K562 (cell line): ENCODE measurements at regions not wholly inside any gene's neighbourhood (a gene's known extent, or its start where the extent isn't known, plus 50 kb on each side); places are given as distances from the start of the nearest gene placed in this dataset.

ENCODE experiments used
- ATAC-seq: fragments of 200-7000 bp; cut with Tn5 transposase; 3 replicates; pipeline ENCODE4 v1.9.1; 2020; ENCODE audit warnings: moderate library complexity
- BruUV-seq: library from RNA; stranded (reverse); fragments of 400-500 nt; replicated peaks from 2 replicates; lab custom pipeline; 2021; lab: Mats Ljungman, UMichigan
- CTCF ChIA-PET: fragments of 300-600 bp; formaldehyde crosslinking; extraction: SDS; loops from one replicate; lab custom pipeline; 2021; ENCODE audit warnings: low intra/inter-chr PET ratio; lab: Yijun Ruan, JAX
- POLR2A ChIA-PET: fragments of 300-600, 350-650 bp; sonication (Branson Sonifier 250); formaldehyde crosslinking; extraction: SDS; loops from one replicate; lab custom pipeline; 2021; ENCODE audit warnings: antibody characterized with exemption, inconsistent platforms; lab: Yijun Ruan, JAX
- DNase-seq, 4 experiments: peaks; one replicate each; pipeline versions ENCODE4 v3.0.0 to v3.0.0-alpha.2; 2011 to 2018; ENCODE audit warnings: low spot score in 3 of 4, mixed read lengths in 3 of 4; ENCODE audit errors: extremely low read depth in 1 of 4
- FAIRE-seq: peaks from 2 replicates; lab custom pipeline; 2011; peaks lifted over from hg19 to GRCh38; lab: Jason Lieb, UNC
- H2AFZ ChIP-seq: 2 replicates; pipeline ENCODE4 v1.6.0; 2011; ENCODE audit warnings: low read depth, low read length, control low read depth, inconsistent platforms
- H3K27ac ChIP-seq: fragments of 200-600 bp; 3 replicates; pipeline ENCODE4 v1.8.0; 2011; ENCODE audit warnings: low read depth, mild to moderate bottlenecking, control low read depth, inconsistent platforms, low read length, moderate library complexity, mixed read lengths; ENCODE audit errors: extremely low read depth
- H3K27me3 ChIP-seq, 2 experiments: fragments of 300-600 bp in 1 of 2; 2 replicates in 1 of 2; 3 replicates in 1 of 2; pipeline versions ENCODE4 v1.6.0 to v1.8.0; 2011; ENCODE audit warnings: inconsistent platforms in 2 of 2, low read length in 2 of 2, mild to moderate bottlenecking in 1 of 2, mixed read lengths in 1 of 2, moderate library complexity in 1 of 2; ENCODE audit not compliant: control insufficient read depth in 2 of 2, insufficient read depth in 2 of 2
- H3K36me3 ChIP-seq: fragments of 300-600 bp; 3 replicates; pipeline ENCODE4 v1.8.0; 2011; ENCODE audit warnings: mild to moderate bottlenecking, low read length, inconsistent platforms; ENCODE audit not compliant: control insufficient read depth, insufficient read depth
- H3K4me1 ChIP-seq, 2 experiments: fragments of 200-600 bp in 1 of 2; replicated peaks in 1 of 2; 2 replicates in 1 of 2; 3 replicates in 1 of 2; pipeline versions ENCODE4 v1.5.1 to v1.8.0; 2011; ENCODE audit warnings: inconsistent platforms in 2 of 2, low read length in 2 of 2, mild to moderate bottlenecking in 1 of 2, mixed read lengths in 1 of 2, moderate library complexity in 1 of 2; ENCODE audit not compliant: control insufficient read depth in 2 of 2, insufficient read depth in 2 of 2
- H3K4me2 ChIP-seq: 2 replicates; pipeline ENCODE4 v1.6.1; 2011; ENCODE audit warnings: low read length, control low read depth, inconsistent platforms, mixed read lengths; ENCODE audit not compliant: insufficient read depth
- H3K4me3 ChIP-seq: fragments of 200-600 bp; sonication (generic), shearing (Covaris generic); 2 replicates; pipeline ENCODE4 v1.5.1; 2016; ENCODE audit warnings: control low read depth, inconsistent platforms
- H3K79me2 ChIP-seq: fragments of 200-600 bp; 3 replicates; pipeline ENCODE4 v1.8.0; 2011; ENCODE audit warnings: low read length, inconsistent platforms; ENCODE audit not compliant: control insufficient read depth, insufficient read depth
- H3K9ac ChIP-seq, 2 experiments: 2 replicates each; pipeline versions ENCODE4 v1.6.0 to v1.6.1; 2011; ENCODE audit warnings: low read depth in 2 of 2, low read length in 2 of 2, control low read depth in 1 of 2, inconsistent platforms in 1 of 2, mild to moderate bottlenecking in 1 of 2, mixed read lengths in 1 of 2; ENCODE audit not compliant: insufficient read depth in 1 of 2
- H3K9me1 ChIP-seq: one replicate; pipeline ENCODE4 v1.6.0; 2011; ENCODE audit warnings: inconsistent platforms, mild to moderate bottlenecking, low read length, moderate library complexity; ENCODE audit not compliant: control insufficient read depth, insufficient read depth
- H3K9me3 ChIP-seq: replicated peaks from 2 replicates; pipeline ENCODE4 v1.5.1; 2011; ENCODE audit warnings: low read depth, low read length, inconsistent platforms; ENCODE audit not compliant: control insufficient read depth, insufficient read depth
- H4K20me1 ChIP-seq: replicated peaks from 2 replicates; pipeline ENCODE4 v1.6.1; 2011; ENCODE audit warnings: low read length, inconsistent platforms, mixed read lengths; ENCODE audit not compliant: control insufficient read depth, insufficient read depth
- BRF1 ChIP-seq: IDR thresholded peaks from 3 replicates; pipeline ENCODE4 v1.6.1; 2011; ENCODE audit warnings: borderline replicate concordance, mild to moderate bottlenecking; ENCODE audit not compliant: insufficient read length; ENCODE audit errors: extremely low read depth
- GATAD2B ChIP-seq: fragments of 450-650 bp; IDR thresholded peaks from 2 replicates; pipeline ENCODE4 v1.6.1; 2017; ENCODE audit warnings: mild to moderate bottlenecking, borderline replicate concordance
- HDAC3 ChIP-seq: fragments of 450-650 bp; IDR thresholded peaks from 2 replicates; pipeline ENCODE4 v1.6.1; 2018; ENCODE audit warnings: borderline replicate concordance, mild to moderate bottlenecking, moderate library complexity; ENCODE audit not compliant: partially characterized antibody
- HMG20A ChIP-seq: fragments of 450-650 bp; formaldehyde crosslinking; conservative IDR thresholded peaks from 2 replicates; pipeline ENCODE4 v1.4.0; 2020; ENCODE audit warnings: mild to moderate bottlenecking, mixed read lengths
- PTRF ChIP-seq: fragments of 450-650 bp; IDR thresholded peaks from 2 replicates; pipeline ENCODE4 v1.6.1; 2016; ENCODE audit warnings: mild to moderate bottlenecking, missing genetic modification characterization, missing compliant biosample characterization
- RBFOX2 ChIP-seq: fragments of 200-400 bp; formaldehyde crosslinking; IDR thresholded peaks from 2 replicates; pipeline ENCODE4 v1.6.1; 2017; ENCODE audit warnings: low read depth, mild to moderate bottlenecking, low read length, moderate library complexity
- TAF1 ChIP-seq: IDR thresholded peaks from 2 replicates; pipeline ENCODE4 v1.6.1; 2011; ENCODE audit warnings: mild to moderate bottlenecking, low read length, moderate library complexity; ENCODE audit not compliant: insufficient read depth, control insufficient read depth, severe bottlenecking; ENCODE audit errors: extremely low read depth
- TCFL5 ChIP-seq: fragments of 250-450 bp; sonication (Bioruptor Pico); conservative IDR thresholded peaks from 2 replicates; pipeline ENCODE4 v1.6.1; 2021; ENCODE audit warnings: mild to moderate bottlenecking, moderate library complexity, matching md5 sums
- TRIM25 ChIP-seq: fragments of 450-650 bp; IDR thresholded peaks from 2 replicates; pipeline ENCODE4 v1.7.0; 2016; ENCODE audit warnings: borderline replicate concordance
- ZNF133 ChIP-seq: fragments of 250-450 bp; sonication (Bioruptor Pico); IDR thresholded peaks from 2 replicates; pipeline ENCODE4 v1.4.0; 2020; ENCODE audit warnings: mild to moderate bottlenecking
- ZNF282 ChIP-seq: sonication (generic); formaldehyde crosslinking; IDR thresholded peaks from 2 replicates; pipeline ENCODE4 v1.8.1; 2023; ENCODE audit warnings: missing genetic modification reagents
- ZNF431 ChIP-seq: sonication (generic); formaldehyde crosslinking; IDR thresholded peaks from 2 replicates; pipeline ENCODE4 v1.8.0; 2022; ENCODE audit warnings: mild to moderate bottlenecking, missing genetic modification reagents
- ZNF696 ChIP-seq: fragments of 250-450 bp; sonication (Bioruptor Pico); conservative IDR thresholded peaks from 2 replicates; pipeline ENCODE4 v1.4.0; 2020; ENCODE audit warnings: mild to moderate bottlenecking, moderate library complexity
- WGBS: fragments of 100-300 bp; shearing (Covaris generic); methylation state at CpG from one replicate; pipeline ENCODE4 v1.1.6; 2016; ENCODE audit warnings: low coverage, mixed read lengths; ENCODE audit not compliant: insufficient coverage; ENCODE audit errors: missing lambda C conversion rate; 5-methylcytosine and 5-hydroxymethylcytosine counted together
- in situ Hi-C: fragments of 300-500 bp; cut with MboI; formaldehyde crosslinking; loops from 4 replicates; pipeline ENCODE4 v1.15.0; 2018; ENCODE audit warnings: inconsistent platforms, mixed read lengths
- intact Hi-C: fragments of 100-400 bp; cut with micrococcal nuclease; formaldehyde crosslinking; loops from 2 replicates; pipeline ENCODE4 v1.14.2; 2022
- TF ChIP-seq, protein P1 (sequence below): fragments of 250-450 bp; sonication (Bioruptor Pico); IDR thresholded peaks from 2 replicates; pipeline ENCODE4 v1.5.0; 2022; ENCODE audit warnings: mild to moderate bottlenecking

- Histone ChIP-seq H3K4me2 (no peak overlapping the region), H3K27ac (no peak overlapping the region), H3K4me3 (no peak overlapping the region), H3K9me3 (no peaks in the 10 kb centered on the region; the same call in 1 of the 2 replicates), H3K4me1 (no peaks in the 10 kb centered on the region), H3K9me1 (no peaks in the 10 kb centered on the region), H3K27me3 (no peaks in the 10 kb centered on the region), H2AFZ (no peak overlapping the region), H3K36me3 (no peaks in the 10 kb centered on the region), H3K79me2 (no peaks in the 10 kb centered on the region), H4K20me1 (no peaks in the 10 kb centered on the region), H3K9ac (no peak overlapping the region)
- no peak for DNase-seq
- 0% methylated on average over 4 of the region's 4 CpGs for WGBS
- no TSS peak for BruUV-seq
- intact Hi-C loops (no loop called here), in situ Hi-C loops (no loop called here)
- ChIA-PET POLR2A (no interaction called here), CTCF (no interaction called here)
- no peak for FAIRE-seq
- TF ChIP-seq ZNF696 (CRISPR knock-in tag) (no peak), PTRF (tag) (no peak), TRIM25 (no peak), HDAC3 (no peak), GATAD2B (no peak), BRF1 (no peak), TCFL5 (CRISPR knock-in tag) (no peak), ZNF133 (no peak), ZNF431 (CRISPR knock-in tag) (no peak), TAF1 (no peak), RBFOX2 (no peak), HMG20A (no peak), ZNF282 (CRISPR knock-in tag) (no peak)
- TF ChIP-seq, protein P1, sequence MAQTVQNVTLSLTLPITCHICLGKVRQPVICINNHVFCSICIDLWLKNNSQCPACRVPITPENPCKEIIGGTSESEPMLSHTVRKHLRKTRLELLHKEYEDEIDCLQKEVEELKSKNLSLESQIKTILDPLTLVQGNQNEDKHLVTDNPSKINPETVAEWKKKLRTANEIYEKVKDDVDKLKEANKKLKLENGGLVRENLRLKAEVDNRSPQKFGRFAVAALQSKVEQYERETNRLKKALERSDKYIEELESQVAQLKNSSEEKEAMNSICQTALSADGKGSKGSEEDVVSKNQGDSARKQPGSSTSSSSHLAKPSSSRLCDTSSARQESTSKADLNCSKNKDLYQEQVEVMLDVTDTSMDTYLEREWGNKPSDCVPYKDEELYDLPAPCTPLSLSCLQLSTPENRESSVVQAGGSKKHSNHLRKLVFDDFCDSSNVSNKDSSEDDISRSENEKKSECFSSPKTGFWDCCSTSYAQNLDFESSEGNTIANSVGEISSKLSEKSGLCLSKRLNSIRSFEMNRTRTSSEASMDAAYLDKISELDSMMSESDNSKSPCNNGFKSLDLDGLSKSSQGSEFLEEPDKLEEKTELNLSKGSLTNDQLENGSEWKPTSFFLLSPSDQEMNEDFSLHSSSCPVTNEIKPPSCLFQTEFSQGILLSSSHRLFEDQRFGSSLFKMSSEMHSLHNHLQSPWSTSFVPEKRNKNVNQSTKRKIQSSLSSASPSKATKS (CRISPR knock-in tag) = no peak
- ATAC-seq = no peak
Observed at GRCh38 chr5:51185850-51186329, 197.4 kb upstream of the ISL1 start.
